Coronary artery (tissue), 2 donors: ENCODE measurements at regions not wholly inside any gene's neighbourhood (a gene's known extent, or its start where the extent isn't known, plus 50 kb on each side); places are given as distances from the start of the nearest gene placed in this dataset.

Experiments used
- DNase-seq: peaks from one replicate; pipeline ENCODE4 v3.0.0-alpha.2; 2017; ENCODE audit warnings: low spot score
- H3K27ac ChIP-seq, 2 donors: fragments of 200-600 bp; sonication (generic); one replicate each; pipeline ENCODE4 v1.5.1; 2016 to 2019
- H3K4me3 ChIP-seq: fragments of 200-600 bp; sonication (generic); 2 replicates; pipeline ENCODE4 v1.5.1; 2016; ENCODE audit warnings: mild to moderate bottlenecking, moderate library complexity
- TF ChIP-seq, protein P1 (sequence below): fragments of 200-600 bp; sonication (generic); IDR thresholded peaks from one replicate; pipeline ENCODE4 v1.5.1; 2019; ENCODE audit warnings: antibody characterized with exemption

DNA sequence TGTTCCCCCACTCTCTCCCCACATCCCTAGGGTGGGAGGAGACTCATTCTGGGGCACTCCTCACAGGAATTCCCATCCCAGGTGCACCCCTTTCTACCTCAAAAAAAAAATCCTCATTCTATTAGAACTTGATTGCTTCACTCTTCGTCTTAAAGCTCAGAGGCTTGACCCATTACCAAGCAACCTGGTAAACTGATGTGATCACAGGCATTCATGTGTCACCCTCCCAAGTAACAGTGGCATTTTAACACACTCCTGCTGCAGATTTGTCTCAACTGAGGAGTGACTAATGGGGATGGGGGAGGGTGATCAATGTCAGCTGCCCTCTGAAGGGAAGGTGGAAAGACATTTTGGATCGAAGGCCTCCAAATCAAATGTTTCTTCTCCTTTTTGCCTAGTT is 78.1 kb upstream of the PTHLH start:
- Histone ChIP-seq H3K27ac (no peak overlapping the region), H3K4me3 (no peak overlapping the region)
- TF ChIP-seq, protein P1, sequence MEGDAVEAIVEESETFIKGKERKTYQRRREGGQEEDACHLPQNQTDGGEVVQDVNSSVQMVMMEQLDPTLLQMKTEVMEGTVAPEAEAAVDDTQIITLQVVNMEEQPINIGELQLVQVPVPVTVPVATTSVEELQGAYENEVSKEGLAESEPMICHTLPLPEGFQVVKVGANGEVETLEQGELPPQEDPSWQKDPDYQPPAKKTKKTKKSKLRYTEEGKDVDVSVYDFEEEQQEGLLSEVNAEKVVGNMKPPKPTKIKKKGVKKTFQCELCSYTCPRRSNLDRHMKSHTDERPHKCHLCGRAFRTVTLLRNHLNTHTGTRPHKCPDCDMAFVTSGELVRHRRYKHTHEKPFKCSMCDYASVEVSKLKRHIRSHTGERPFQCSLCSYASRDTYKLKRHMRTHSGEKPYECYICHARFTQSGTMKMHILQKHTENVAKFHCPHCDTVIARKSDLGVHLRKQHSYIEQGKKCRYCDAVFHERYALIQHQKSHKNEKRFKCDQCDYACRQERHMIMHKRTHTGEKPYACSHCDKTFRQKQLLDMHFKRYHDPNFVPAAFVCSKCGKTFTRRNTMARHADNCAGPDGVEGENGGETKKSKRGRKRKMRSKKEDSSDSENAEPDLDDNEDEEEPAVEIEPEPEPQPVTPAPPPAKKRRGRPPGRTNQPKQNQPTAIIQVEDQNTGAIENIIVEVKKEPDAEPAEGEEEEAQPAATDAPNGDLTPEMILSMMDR: no peak
- DNase-seq: no peak

DNA sequence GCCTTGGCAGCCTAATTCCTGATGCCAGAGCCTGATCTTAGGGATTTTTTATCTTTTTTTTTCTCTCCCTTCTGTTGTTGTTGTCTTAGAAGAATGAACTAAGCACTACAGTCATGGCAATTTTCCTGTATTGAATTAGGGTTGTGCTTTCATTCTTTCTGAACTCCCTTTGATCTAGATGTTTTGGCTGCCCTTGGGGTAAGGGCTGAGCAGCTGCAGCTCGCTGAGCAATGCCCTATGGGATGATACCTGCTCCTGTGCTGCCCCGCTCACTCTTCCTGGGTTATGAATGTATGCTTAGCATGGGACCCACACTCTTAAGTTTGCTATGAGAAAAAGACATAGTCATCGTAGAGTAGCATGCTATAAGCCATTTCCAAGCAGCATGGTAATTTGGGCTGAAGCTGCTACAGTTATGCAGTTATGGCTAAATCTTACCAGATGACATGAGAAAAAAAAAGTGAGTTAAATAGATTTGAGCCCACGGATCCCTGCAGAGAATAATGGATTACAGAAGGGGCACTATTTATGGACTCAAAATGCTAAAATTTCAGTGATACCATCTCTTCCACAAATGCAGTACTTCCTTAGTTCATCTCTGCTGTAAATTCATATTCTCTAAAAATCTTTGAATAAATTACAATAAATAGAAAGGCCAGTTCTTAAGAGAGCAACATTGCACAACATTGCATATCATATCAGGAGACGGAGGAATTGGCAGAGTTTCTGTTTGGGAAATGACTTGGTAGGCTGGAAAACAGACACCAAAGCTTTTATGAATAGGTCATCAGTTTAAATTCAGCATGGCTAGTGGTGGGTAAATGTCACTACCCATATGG is 79.2 kb upstream of the PTHLH start:
- Histone ChIP-seq H3K4me3 (no peak overlapping the region), H3K27ac (no peak overlapping the region)
- TF ChIP-seq, protein P1: no peak
- no peak for DNase-seq

DNA sequence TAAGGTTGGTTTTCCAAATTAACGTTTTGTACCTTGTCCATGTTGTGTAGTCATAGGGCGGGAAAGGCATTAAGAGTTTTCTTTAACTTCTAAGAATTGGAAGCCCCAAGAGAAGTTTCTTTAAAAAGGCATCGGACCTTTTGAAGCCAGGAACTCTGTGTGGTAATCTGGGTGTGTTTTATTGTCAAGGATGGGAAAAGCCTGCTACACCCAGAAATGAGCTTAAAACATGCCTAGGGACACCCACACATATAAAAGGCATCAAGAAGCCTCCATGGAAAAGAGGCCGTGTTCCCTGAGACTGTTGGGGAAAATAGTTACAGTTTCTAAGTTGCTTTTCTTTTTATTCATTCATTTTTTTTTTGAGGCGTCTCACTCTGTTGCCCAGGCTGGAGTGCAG is 81.0 kb upstream of the PTHLH start:
- no peak overlapping the region for H3K27ac ChIP-seq
- TF ChIP-seq, protein P1: no peak

DNA sequence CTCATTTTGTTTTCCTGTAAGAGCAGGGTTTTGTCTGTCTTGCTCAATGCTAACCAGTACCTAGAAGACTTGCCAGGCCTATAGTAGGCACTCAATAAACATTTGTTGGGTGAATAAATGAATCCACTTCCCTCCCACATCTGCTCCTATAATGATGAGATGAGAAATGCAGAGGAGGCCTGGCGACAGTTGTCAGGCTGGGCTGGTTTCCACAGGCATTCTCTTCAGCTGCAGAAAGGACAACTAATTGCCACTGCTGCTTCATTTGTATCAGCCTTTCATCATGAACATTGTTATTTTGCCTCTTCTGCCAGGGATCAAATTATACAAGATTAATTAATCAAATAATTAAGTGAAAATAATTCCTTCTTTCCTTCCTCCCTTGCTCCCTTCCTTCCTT is 82.0 kb upstream of the PTHLH start:
- TF ChIP-seq, protein P1: no peak
- H3K4me3 ChIP-seq: no peak overlapping the region

More for the DNA sequence above, 81.0 kb upstream of the PTHLH start:
- no peak for DNase-seq
- H3K4me3 ChIP-seq: no peak overlapping the region

GRCh38 chr12:28057856-28058615 is 85.5 kb upstream of the PTHLH start:
- H3K27ac ChIP-seq: no peak overlapping the region
- TF ChIP-seq, protein P1: no peak
- DNase-seq: no peak
- no peak overlapping the region for H3K4me3 ChIP-seq

More for the DNA sequence above, 82.0 kb upstream of the PTHLH start:
- no peak overlapping the region for H3K27ac ChIP-seq
- DNase-seq: no peak

DNA sequence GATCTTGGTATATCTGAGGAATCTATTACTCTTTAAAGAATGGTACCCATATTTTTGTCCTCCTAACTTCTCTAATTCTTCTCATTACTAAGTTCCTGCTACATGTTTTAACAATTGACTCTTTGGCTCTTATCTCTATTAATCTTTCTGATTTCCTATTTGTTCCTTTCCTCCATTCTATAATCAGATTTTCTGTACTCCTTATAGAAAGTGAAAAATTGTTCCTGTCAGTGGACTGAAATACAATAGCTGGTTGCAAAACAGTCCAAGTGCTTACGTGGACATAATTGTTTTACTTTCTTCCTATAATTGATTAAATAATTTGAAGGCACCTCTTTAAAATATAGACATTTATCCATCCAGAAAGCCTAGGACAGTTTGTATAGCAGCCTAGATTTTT is 86.7 kb upstream of the PTHLH start:
- no peak overlapping the region for H3K27ac ChIP-seq
- DNase-seq: no peak
- TF ChIP-seq, protein P1: no peak
- H3K4me3 ChIP-seq: no peak overlapping the region
